ENCODE measurements at regions not wholly inside any gene's neighbourhood (a gene's known extent, or its start where the extent isn't known, plus 50 kb on each side); places are given as distances from the start of the nearest gene placed in this dataset.

GRCh38 chr9:120236596-120236995, 343.4 kb downstream of the CDK5RAP2 start:
- H3K79me2 ChIP-seq (ENCODE audit: control insufficient read depth, insufficient read depth, low read length, poor library complexity) = no peaks in the 10 kb centered on the region
- no peaks in the 10 kb centered on the region for H3K9me3 ChIP-seq (ENCODE audit: insufficient read depth, low read depth, low read length)
- H3K27me3 ChIP-seq (ENCODE audit: insufficient read depth, low read length) = no peaks in the 10 kb centered on the region
- H3K4me1 ChIP-seq (ENCODE audit: control insufficient read depth in 1 of 2, insufficient read depth in 2 of 2, low read length in 2 of 2) = no peaks in the 10 kb centered on the region
- H3K36me3 ChIP-seq (ENCODE audit: control insufficient read depth in 1 of 2, insufficient read depth in 2 of 2, low read length in 2 of 2) = no peaks in the 10 kb centered on the region
- H2BK120ac ChIP-seq (ENCODE audit: insufficient read depth, low read length, poor library complexity) = no peak overlapping the region
- H3K9ac ChIP-seq (ENCODE audit: low read length) = no peak overlapping the region
- H2BK5ac ChIP-seq (ENCODE audit: low read depth, low read length, poor library complexity) = no peak overlapping the region
- H2AK5ac ChIP-seq (ENCODE audit: low read length) = no peak overlapping the region
- H3K4me3 ChIP-seq (ENCODE audit: low read depth, low read length) = no peak overlapping the region
- no peaks in the 10 kb centered on the region for H3K79me1 ChIP-seq (ENCODE audit: low read length)
- no CpG with 5 or more reads among the region's 1 CpG for WGBS (ENCODE audit: extremely low coverage, insufficient coverage, insufficient read length)
- H2AFZ ChIP-seq (ENCODE audit: insufficient read depth, low read length, poor library complexity) = no peak overlapping the region
- H4K91ac ChIP-seq (ENCODE audit: low read depth, low read length) = no peak overlapping the region
- no peak for DNase-seq
- H3K4ac ChIP-seq (ENCODE audit: low read depth, low read length) = no peak overlapping the region
- H3K23ac ChIP-seq (ENCODE audit: low read length) = no peak overlapping the region
- no peak overlapping the region for H2BK12ac ChIP-seq (ENCODE audit: low read length)
- no peak overlapping the region for H3K14ac ChIP-seq (ENCODE audit: low read length)
- H3K18ac ChIP-seq (ENCODE audit: low read length) = no peak overlapping the region
- no peak overlapping the region for H3K27ac ChIP-seq (ENCODE audit: low read depth, low read length)
- H4K8ac ChIP-seq (ENCODE audit: low read depth, low read length) = no peak overlapping the region
- no peak overlapping the region for H3K4me2 ChIP-seq (ENCODE audit: low read length)
- H4K12ac ChIP-seq (ENCODE audit: low read depth, low read length) = no peak overlapping the region

DNA sequence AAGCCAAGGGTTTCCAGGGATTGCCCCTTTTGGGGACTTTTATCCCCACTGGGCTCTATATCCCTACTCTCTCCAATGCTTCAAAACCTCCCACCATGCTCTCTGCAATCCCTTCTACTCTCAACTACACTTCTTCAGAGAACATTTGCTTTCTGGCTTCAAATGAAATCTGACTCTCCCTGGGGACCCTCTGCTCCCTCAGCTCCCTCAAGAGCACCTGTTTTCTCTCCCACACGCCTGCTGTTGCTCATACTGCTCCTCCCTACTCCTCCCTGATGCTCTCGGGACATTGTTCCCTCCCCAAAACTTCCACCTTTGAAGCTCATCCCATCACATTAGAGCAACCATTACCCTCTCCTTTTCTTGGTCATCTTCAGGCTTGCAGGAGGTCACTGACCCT, 344.9 kb downstream of the CDK5RAP2 start:
- Histone ChIP-seq H3K4me3 (ENCODE audit: low read depth, low read length) (no peak overlapping the region), H3K79me2 (ENCODE audit: control insufficient read depth, insufficient read depth, low read length, poor library complexity) (no peaks in the 10 kb centered on the region), H3K4me2 (ENCODE audit: low read length) (no peak overlapping the region), H3K18ac (ENCODE audit: low read length) (no peak overlapping the region), H2BK120ac (ENCODE audit: insufficient read depth, low read length, poor library complexity) (no peak overlapping the region), H2AFZ (ENCODE audit: insufficient read depth, low read length, poor library complexity) (no peak overlapping the region), H3K9ac (ENCODE audit: low read length) (no peak overlapping the region), H2BK12ac (ENCODE audit: low read length) (no peak overlapping the region), H3K4me1 (ENCODE audit: control insufficient read depth in 1 of 2, insufficient read depth in 2 of 2, low read length in 2 of 2) (no peaks in the 10 kb centered on the region), H3K27me3 (ENCODE audit: insufficient read depth, low read length) (no peaks in the 10 kb centered on the region), H3K9me3 (ENCODE audit: insufficient read depth, low read depth, low read length) (no peaks in the 10 kb centered on the region), H3K14ac (ENCODE audit: low read length) (no peak overlapping the region), H4K12ac (ENCODE audit: low read depth, low read length) (no peak overlapping the region), H3K79me1 (ENCODE audit: low read length) (no peaks in the 10 kb centered on the region), H3K36me3 (ENCODE audit: control insufficient read depth in 1 of 2, insufficient read depth in 2 of 2, low read length in 2 of 2) (no peaks in the 10 kb centered on the region), H3K4ac (ENCODE audit: low read depth, low read length) (no peak overlapping the region), H4K91ac (ENCODE audit: low read depth, low read length) (no peak overlapping the region), H3K23ac (ENCODE audit: low read length) (no peak overlapping the region), H2AK5ac (ENCODE audit: low read length) (no peak overlapping the region), H2BK5ac (ENCODE audit: low read depth, low read length, poor library complexity) (no peak overlapping the region), H4K8ac (ENCODE audit: low read depth, low read length) (no peak overlapping the region), H3K27ac (ENCODE audit: low read depth, low read length) (no peak overlapping the region)
- no peak for DNase-seq
- no CpG with 5 or more reads among the region's 2 CpGs for WGBS (ENCODE audit: extremely low coverage, insufficient coverage, insufficient read length)

DNA sequence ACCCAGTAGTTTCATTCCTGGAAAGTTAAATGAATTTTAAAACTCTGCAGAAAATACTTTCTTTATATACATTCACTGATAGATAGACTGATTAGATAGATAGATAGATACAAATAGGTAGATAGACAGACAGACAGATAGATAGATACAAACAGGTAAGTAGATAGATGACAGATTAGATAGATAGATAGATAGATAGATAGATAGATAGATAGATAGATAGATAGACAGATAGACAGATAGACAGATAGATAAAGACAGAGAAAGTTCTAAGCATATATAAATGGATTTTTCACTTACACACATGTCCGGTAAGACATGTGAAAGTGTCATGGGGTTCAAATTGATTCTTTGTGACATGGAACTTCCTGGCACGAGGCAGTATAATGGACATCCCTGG, 349.7 kb downstream of the CDK5RAP2 start:
- no peak overlapping the region for H3K4me3 ChIP-seq (ENCODE audit: low read depth, low read length)
- no peaks in the 10 kb centered on the region for H3K27me3 ChIP-seq (ENCODE audit: insufficient read depth, low read length)
- H4K12ac ChIP-seq (ENCODE audit: low read depth, low read length) = no peak overlapping the region
- H2BK120ac ChIP-seq (ENCODE audit: insufficient read depth, low read length, poor library complexity) = no peak overlapping the region
- no peak overlapping the region for H3K18ac ChIP-seq (ENCODE audit: low read length)
- no peak overlapping the region for H3K27ac ChIP-seq (ENCODE audit: low read depth, low read length)
- H3K4ac ChIP-seq (ENCODE audit: low read depth, low read length) = no peak overlapping the region
- H3K9me3 ChIP-seq (ENCODE audit: insufficient read depth, low read depth, low read length) = no peaks in the 10 kb centered on the region
- H2AK5ac ChIP-seq (ENCODE audit: low read length) = no peak overlapping the region
- H3K79me1 ChIP-seq (ENCODE audit: low read length) = no peaks in the 10 kb centered on the region
- H3K36me3 ChIP-seq (ENCODE audit: control insufficient read depth in 1 of 2, insufficient read depth in 2 of 2, low read length in 2 of 2) = no peaks in the 10 kb centered on the region
- H2BK12ac ChIP-seq (ENCODE audit: low read length) = no peak overlapping the region
- no peak overlapping the region for H3K4me2 ChIP-seq (ENCODE audit: low read length)
- no peak overlapping the region for H3K9ac ChIP-seq (ENCODE audit: low read length)
- no peak for DNase-seq
- no peak overlapping the region for H2BK5ac ChIP-seq (ENCODE audit: low read depth, low read length, poor library complexity)
- H3K4me1 ChIP-seq (ENCODE audit: control insufficient read depth in 1 of 2, insufficient read depth in 2 of 2, low read length in 2 of 2) = no peaks in the 10 kb centered on the region
- no peak overlapping the region for H3K23ac ChIP-seq (ENCODE audit: low read length)
- H4K8ac ChIP-seq (ENCODE audit: low read depth, low read length) = no peak overlapping the region
- no CpG with 5 or more reads among the region's 2 CpGs for WGBS (ENCODE audit: extremely low coverage, insufficient coverage, insufficient read length)
- no peak overlapping the region for H3K14ac ChIP-seq (ENCODE audit: low read length)
- H2AFZ ChIP-seq (ENCODE audit: insufficient read depth, low read length, poor library complexity) = no peak overlapping the region
- H4K91ac ChIP-seq (ENCODE audit: low read depth, low read length) = no peak overlapping the region
- no peaks in the 10 kb centered on the region for H3K79me2 ChIP-seq (ENCODE audit: control insufficient read depth, insufficient read depth, low read length, poor library complexity)

DNA sequence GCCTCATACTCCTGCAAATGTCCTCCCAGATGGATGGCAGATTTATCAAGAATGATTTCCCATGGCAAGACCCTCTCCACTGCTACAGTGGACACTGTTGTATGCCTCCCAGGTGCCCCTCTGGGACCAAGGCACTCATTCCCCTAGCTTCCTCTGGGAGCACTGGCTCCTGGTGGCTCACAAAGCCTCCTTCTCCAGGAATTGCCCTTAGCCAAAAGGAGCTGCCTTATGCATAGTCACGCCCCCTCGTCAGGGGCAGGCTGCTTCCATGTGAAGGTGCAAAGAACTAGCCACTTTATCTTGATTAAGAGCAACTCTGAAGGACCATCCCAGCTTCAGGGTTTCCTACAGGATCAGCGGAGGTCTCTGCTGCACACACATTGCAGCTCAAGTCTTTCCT, 358.1 kb downstream of the CDK5RAP2 start:
- WGBS (ENCODE audit: extremely low coverage, insufficient coverage, insufficient read length) = no CpG with 5 or more reads among the region's 3 CpGs
- H2BK12ac ChIP-seq (ENCODE audit: low read length) = no peak overlapping the region
- no peaks in the 10 kb centered on the region for H3K79me1 ChIP-seq (ENCODE audit: low read length)
- no peak overlapping the region for H4K91ac ChIP-seq (ENCODE audit: low read depth, low read length)
- no peak overlapping the region for H3K23ac ChIP-seq (ENCODE audit: low read length)
- no peak overlapping the region for H4K8ac ChIP-seq (ENCODE audit: low read depth, low read length)
- no peak overlapping the region for H2AK5ac ChIP-seq (ENCODE audit: low read length)
- H3K9me3 ChIP-seq (ENCODE audit: insufficient read depth, low read depth, low read length) = no peaks in the 10 kb centered on the region
- H2AFZ ChIP-seq (ENCODE audit: insufficient read depth, low read length, poor library complexity) = no peak overlapping the region
- H3K4ac ChIP-seq (ENCODE audit: low read depth, low read length) = no peak overlapping the region
- H3K4me3 ChIP-seq (ENCODE audit: low read depth, low read length) = no peak overlapping the region
- H3K9ac ChIP-seq (ENCODE audit: low read length) = no peak overlapping the region
- H3K14ac ChIP-seq (ENCODE audit: low read length) = no peak overlapping the region
- no peak overlapping the region for H2BK120ac ChIP-seq (ENCODE audit: insufficient read depth, low read length, poor library complexity)
- no peak overlapping the region for H4K12ac ChIP-seq (ENCODE audit: low read depth, low read length)
- no peak overlapping the region for H3K27ac ChIP-seq (ENCODE audit: low read depth, low read length)
- H3K27me3 ChIP-seq (ENCODE audit: insufficient read depth, low read length) = no peaks in the 10 kb centered on the region
- H3K36me3 ChIP-seq (ENCODE audit: control insufficient read depth in 1 of 2, insufficient read depth in 2 of 2, low read length in 2 of 2) = no peaks in the 10 kb centered on the region
- no peaks in the 10 kb centered on the region for H3K79me2 ChIP-seq (ENCODE audit: control insufficient read depth, insufficient read depth, low read length, poor library complexity)
- no peaks in the 10 kb centered on the region for H3K4me1 ChIP-seq (ENCODE audit: control insufficient read depth in 1 of 2, insufficient read depth in 2 of 2, low read length in 2 of 2)
- no peak overlapping the region for H3K18ac ChIP-seq (ENCODE audit: low read length)
- H2BK5ac ChIP-seq (ENCODE audit: low read depth, low read length, poor library complexity) = no peak overlapping the region
- no peak for DNase-seq
- H3K4me2 ChIP-seq (ENCODE audit: low read length) = no peak overlapping the region

All from trophoblast cell (in vitro differentiated cells and primary cell).